K562 (cell line): ENCODE measurements at regions not wholly inside any gene's neighbourhood (a gene's known extent, or its start where the extent isn't known, plus 50 kb on each side); places are given as distances from the start of the nearest gene placed in this dataset.

Source experiments
- FOS ChIP-seq: IDR thresholded peaks from 3 replicates; pipeline ENCODE4 v1.6.1; 2011; ENCODE audit not compliant: insufficient read length; ENCODE audit errors: extremely low read depth
- HMGN3 ChIP-seq: IDR thresholded peaks from 2 replicates; pipeline ENCODE4 v1.6.1; 2011; ENCODE audit warnings: borderline replicate concordance, low read depth, mild to moderate bottlenecking, mixed read lengths, low read length; ENCODE audit not compliant: insufficient read length; ENCODE audit errors: extremely low read depth
- KLF10 ChIP-seq: fragments of 250-450 bp; sonication (Bioruptor Pico); IDR thresholded peaks from 2 replicates; pipeline ENCODE4 v1.6.1; 2021; ENCODE audit warnings: matching md5 sums
- MAZ ChIP-seq, 2 experiments: fragments of 450-650 bp in 1 of 2; sonication (generic) in 1 of 2; formaldehyde crosslinking; IDR thresholded peaks in 1 of 2; conservative IDR thresholded peaks in 1 of 2; 2 replicates each; pipeline versions ENCODE4 v1.4.0 to v1.5.0; 2020; ENCODE audit warnings: mild to moderate bottlenecking in 1 of 2, missing genetic modification reagents in 1 of 2
- MBD1 ChIP-seq: fragments of 250-450 bp; sonication (Bioruptor Pico); IDR thresholded peaks from 2 replicates; pipeline ENCODE4 v1.8.0; 2022; ENCODE audit warnings: inconsistent platforms
- OTX1 ChIP-seq: fragments of 450-650 bp; formaldehyde crosslinking; IDR thresholded peaks from 2 replicates; pipeline ENCODE4 v1.4.0; 2022; ENCODE audit warnings: mild to moderate bottlenecking
- POLR2AphosphoS5 ChIP-seq: IDR thresholded peaks from 2 replicates; pipeline ENCODE4 v1.6.1; 2011; ENCODE audit warnings: mild to moderate bottlenecking, low read depth, low read length, moderate library complexity; ENCODE audit not compliant: control insufficient read depth, insufficient read depth
- SIX5 ChIP-seq, 2 experiments: IDR thresholded peaks; 2 replicates each; pipeline ENCODE4 v1.6.1; 2011; ENCODE audit warnings: low read length in 2 of 2, borderline replicate concordance in 1 of 2, low read depth in 1 of 2, mild to moderate bottlenecking in 1 of 2, moderate library complexity in 1 of 2; ENCODE audit not compliant: insufficient read depth in 1 of 2
- ZC3H8 ChIP-seq: fragments of 450-650 bp; IDR thresholded peaks from 2 replicates; pipeline ENCODE4 v1.6.1; 2017
- ZSCAN32 ChIP-seq: fragments of 450-650 bp; formaldehyde crosslinking; IDR thresholded peaks from 2 replicates; pipeline ENCODE4 v1.4.0; 2020; ENCODE audit warnings: mild to moderate bottlenecking, moderate library complexity

DNA sequence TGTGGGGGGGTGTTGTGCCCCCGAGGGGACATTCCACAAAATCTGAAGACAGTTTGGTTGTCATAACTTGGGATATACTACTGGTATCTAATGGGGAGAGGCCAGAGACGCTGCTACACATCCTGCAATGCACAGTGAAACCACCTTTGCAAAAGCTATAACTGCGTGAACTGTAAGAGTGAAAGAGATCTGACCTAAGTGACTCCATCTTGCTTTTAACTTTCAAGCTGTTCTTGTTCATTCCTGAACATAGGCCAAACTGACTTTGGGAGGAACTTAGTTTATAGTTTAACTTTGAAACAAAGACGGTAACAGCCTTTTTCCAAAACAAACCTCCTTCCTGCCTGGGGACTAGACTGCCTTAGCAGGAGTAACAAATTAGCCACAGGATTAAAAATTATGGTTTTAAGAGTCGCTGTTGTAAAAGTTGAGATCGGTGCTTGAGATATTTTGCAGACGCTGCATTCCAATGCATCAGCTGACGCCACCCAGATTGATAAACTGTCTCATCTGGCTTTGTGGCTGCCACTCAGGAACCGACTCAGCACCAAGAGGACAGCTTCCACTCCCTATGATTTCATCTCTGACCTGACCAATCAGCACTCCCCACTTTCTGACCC, 70.9 kb downstream of the ATXN3L start (continued):
- TF ChIP-seq HMGN3 (no peak), ZC3H8 (no peak), KLF10 (no peak), FOS (no peak), MAZ (CRISPR knock-in tag; conservative IDR thresholded peaks at IDR 0.05 in 1 of 2, IDR thresholded peaks at IDR 0.05 in 1 of 2) (no peak), POLR2AphosphoS5 (no peak), OTX1 (CRISPR knock-in tag) (no peak), MBD1 (CRISPR knock-in tag) (no peak), SIX5 (IDR thresholded peaks at IDR 0.05; ENCODE audit: borderline replicate concordance in 1 of 2, insufficient read depth in 1 of 2, low read depth in 1 of 2, low read length in 2 of 2) (no peak), ZSCAN32 (CRISPR knock-in tag) (no peak)
